C4-2B (cell line): ENCODE measurements at regions not wholly inside any gene's neighbourhood (a gene's known extent, or its start where the extent isn't known, plus 50 kb on each side); places are given as distances from the start of the nearest gene placed in this dataset.

Source experiments
- ZFX ChIP-seq: fragments of 450-650 bp; IDR thresholded peaks from 2 replicates; pipeline ENCODE4 v1.6.1; 2017
- TF ChIP-seq, protein P1 (sequence below): fragments of 450-650 bp; conservative IDR thresholded peaks from 2 replicates; pipeline ENCODE4 v1.5.1; 2017; ENCODE audit warnings: mild to moderate bottlenecking

DNA sequence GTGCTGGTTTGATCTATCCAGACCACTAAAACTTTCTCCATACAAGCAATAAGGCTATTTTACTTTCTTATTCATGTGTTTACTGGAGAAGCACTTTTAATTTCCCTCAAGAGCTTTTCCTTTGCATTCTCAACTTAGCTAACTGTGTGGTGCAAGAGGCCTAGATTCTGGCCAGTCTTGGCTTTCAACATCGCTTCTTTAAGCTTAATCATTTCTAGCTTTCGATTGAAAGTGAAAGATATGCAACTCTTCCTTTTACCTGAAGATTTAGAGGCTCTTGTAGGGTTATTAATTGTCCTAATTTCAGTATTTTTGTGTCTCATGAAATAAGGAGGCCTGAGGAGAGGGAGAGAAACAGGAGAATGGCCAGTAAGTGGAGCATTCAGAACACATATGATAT lies 234.8 kb upstream of the GADL1 start:
- TF ChIP-seq, protein P1, sequence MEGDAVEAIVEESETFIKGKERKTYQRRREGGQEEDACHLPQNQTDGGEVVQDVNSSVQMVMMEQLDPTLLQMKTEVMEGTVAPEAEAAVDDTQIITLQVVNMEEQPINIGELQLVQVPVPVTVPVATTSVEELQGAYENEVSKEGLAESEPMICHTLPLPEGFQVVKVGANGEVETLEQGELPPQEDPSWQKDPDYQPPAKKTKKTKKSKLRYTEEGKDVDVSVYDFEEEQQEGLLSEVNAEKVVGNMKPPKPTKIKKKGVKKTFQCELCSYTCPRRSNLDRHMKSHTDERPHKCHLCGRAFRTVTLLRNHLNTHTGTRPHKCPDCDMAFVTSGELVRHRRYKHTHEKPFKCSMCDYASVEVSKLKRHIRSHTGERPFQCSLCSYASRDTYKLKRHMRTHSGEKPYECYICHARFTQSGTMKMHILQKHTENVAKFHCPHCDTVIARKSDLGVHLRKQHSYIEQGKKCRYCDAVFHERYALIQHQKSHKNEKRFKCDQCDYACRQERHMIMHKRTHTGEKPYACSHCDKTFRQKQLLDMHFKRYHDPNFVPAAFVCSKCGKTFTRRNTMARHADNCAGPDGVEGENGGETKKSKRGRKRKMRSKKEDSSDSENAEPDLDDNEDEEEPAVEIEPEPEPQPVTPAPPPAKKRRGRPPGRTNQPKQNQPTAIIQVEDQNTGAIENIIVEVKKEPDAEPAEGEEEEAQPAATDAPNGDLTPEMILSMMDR: no peak
- TF ChIP-seq ZFX: no peak
